Omental fat pad (tissue), 3 donors: ENCODE measurements at regions not wholly inside any gene's neighbourhood (a gene's known extent, or its start where the extent isn't known, plus 50 kb on each side); places are given as distances from the start of the nearest gene placed in this dataset.

Experiments
- ATAC-seq: fragments of 150-250 bp; one replicate; pipeline ENCODE4 v1.9.1; 2016; ENCODE audit warnings: mild to moderate bottlenecking, moderate library complexity; ENCODE audit not compliant: low FRiP score
- DNase-seq: peaks from one replicate; pipeline ENCODE4 v3.0.0-alpha.2; 2019; ENCODE audit warnings: low spot score
- TF ChIP-seq, protein P1 (sequence below), 3 donors: fragments of 450-650 bp; IDR thresholded peaks; one replicate each; pipeline ENCODE4 v1.5.1; 2016 to 2017; ENCODE audit warnings: antibody characterized with exemption in 3 of 3, mild to moderate bottlenecking in 3 of 3, moderate library complexity in 2 of 3

DNA sequence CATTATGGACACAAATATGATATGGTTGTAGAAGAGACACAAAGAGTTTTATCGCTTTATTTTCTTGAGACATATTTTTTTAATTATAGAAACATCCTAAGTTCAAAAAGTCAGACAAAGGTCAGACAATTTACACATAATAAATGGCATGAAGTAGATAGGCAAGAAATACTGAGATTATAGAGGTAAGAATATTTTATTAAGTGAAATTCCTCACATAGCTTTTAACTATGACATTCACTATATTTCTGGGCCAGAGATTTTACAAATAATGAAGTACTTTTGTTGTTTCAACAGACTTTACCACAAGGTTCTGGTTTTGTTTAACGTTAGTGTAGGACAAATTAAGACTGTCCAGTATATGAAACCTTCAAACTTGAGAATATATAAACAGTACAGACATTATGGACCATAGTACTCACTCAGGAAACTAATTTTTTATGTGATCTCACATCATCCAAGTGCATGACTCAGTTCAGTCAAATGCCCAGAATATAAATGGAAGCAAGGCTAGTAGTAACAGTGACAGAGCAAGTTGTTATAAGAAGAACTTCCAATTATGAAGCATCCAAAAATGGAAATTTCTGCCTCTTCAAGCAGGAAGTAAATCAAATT is 394.8 kb downstream of the KCNJ2 start:
- ATAC-seq (no peak), DNase-seq (no peak)
- TF ChIP-seq, protein P1, sequence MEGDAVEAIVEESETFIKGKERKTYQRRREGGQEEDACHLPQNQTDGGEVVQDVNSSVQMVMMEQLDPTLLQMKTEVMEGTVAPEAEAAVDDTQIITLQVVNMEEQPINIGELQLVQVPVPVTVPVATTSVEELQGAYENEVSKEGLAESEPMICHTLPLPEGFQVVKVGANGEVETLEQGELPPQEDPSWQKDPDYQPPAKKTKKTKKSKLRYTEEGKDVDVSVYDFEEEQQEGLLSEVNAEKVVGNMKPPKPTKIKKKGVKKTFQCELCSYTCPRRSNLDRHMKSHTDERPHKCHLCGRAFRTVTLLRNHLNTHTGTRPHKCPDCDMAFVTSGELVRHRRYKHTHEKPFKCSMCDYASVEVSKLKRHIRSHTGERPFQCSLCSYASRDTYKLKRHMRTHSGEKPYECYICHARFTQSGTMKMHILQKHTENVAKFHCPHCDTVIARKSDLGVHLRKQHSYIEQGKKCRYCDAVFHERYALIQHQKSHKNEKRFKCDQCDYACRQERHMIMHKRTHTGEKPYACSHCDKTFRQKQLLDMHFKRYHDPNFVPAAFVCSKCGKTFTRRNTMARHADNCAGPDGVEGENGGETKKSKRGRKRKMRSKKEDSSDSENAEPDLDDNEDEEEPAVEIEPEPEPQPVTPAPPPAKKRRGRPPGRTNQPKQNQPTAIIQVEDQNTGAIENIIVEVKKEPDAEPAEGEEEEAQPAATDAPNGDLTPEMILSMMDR (IDR thresholded peaks at IDR 0.05): no peak

DNA sequence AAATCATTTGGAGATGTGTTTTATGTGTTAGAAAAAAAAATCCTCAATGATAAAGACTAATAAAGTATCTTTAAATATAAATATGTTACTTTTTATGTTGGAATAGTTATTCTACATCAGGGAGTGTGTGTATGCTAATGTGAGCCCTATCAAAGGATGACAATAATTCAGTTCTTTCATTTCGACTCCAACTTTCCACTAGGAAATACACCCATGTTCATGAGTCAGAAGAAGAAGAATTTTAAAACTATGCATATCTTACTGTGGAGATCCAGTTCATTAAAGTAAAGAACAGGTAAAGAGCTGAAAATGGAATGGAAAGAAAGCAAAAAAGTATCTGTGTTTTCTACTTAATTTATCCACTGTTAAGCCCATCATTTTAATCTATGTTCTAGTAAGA is 399.8 kb downstream of the KCNJ2 start:
- DNase-seq (no peak), ATAC-seq (no peak)
- TF ChIP-seq, protein P1 (IDR thresholded peaks at IDR 0.05): no peak

DNA sequence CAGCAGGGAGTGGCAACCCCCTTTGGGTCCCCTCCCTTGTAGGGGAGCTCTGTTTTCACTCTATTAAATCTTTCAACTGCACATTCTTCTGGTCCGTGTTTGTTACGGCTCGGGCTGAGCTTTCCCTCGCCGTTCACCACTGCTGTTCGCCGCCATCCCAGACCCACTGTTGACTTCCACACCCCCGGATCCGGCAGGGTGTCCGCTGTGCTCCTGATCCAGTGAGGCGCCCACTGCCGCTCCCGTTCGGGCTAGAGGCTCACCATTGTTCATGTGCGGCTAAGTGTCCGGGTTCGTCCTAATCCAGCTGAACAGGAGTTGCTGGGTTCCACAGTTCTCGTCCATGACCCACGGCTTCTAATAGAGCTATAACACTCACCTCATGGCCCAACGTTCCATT is 408.1 kb downstream of the KCNJ2 start:
- ATAC-seq (no peak), DNase-seq (no peak)
- TF ChIP-seq, protein P1 (IDR thresholded peaks at IDR 0.05): no peak

DNA sequence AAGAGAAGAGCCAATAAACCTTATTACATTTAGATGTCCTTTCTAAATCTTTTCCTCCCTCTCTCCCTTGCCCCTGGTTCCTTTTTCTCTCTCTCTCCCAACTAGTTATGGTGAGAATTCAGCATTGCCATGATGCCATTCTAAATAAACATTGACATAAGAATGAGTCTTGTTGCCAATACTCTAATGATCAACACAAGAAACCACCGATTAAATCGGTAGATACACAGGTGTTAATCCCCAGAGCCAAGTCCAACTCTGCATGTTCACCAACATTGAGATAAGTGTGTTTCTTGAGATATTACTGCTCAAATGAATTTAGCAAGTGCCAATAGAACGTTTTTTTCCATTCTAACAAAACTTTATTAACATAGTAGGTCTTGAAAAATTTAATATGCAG is 412.1 kb downstream of the KCNJ2 start:
- TF ChIP-seq, protein P1 (IDR thresholded peaks at IDR 0.05): no peak
- DNase-seq (no peak), ATAC-seq (no peak)

DNA sequence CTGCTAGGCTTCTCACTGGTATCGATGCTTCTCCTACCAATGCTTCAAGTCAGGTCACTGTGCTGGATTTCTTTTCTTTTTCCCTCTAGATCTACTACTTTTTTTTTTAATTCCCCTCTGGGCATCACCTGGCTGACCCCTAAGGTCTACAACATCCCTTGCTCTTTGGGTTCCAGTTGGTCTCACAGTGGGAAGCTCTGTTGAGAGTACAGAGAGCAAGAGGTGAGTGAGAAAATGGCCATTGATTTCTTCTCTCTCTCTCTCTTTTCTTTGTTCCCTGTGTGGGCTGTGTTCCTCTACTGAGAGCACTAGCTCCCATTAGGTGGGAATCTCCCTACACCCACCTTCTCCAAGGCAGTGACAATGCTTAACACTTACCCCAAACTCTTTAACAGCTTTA is 413.4 kb downstream of the KCNJ2 start:
- TF ChIP-seq, protein P1 (IDR thresholded peaks at IDR 0.05): no peak
- no peak for DNase-seq
- ATAC-seq: no peak

DNA sequence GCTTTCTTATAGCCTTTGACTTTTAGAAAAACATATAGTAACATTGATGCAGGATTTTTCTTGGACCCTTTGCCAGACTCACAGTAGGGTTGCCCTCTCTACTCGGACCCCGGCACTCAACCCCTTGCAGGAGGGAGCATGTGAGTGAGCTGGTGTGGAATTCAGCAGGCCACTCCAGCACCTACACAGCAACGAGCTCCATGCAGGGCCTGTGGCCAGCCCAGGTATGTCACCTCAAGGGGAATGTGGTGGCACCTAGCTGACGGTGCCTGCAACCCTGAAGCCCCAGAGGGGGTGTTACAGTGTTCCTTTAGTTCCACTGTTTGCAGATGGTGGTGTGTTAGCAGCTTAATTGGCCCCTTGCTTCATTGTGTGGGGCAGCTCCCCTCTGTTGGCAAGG is 414.9 kb downstream of the KCNJ2 start:
- DNase-seq (no peak), ATAC-seq (no peak)
- TF ChIP-seq, protein P1 (IDR thresholded peaks at IDR 0.05): no peak

DNA sequence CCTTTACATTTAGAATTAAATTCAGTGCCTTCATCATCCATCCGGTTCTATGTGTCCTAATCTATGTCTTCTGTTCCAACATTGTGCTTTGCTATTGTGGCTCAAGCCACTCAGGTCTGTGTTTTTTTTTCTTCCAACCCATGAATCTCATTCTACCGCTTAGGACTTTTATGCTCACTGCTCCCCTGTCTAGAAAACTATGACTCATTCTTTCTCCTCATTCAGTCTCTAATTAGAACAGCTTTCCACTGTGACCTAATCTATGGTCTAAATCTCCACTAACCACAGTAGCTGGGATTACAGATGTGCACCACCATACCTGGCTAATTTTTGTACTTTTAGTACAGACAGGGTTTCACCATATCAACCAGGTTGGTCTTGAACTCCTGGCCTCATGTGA is 418.7 kb downstream of the KCNJ2 start:
- DNase-seq (no peak), ATAC-seq (no peak)
- TF ChIP-seq, protein P1 (IDR thresholded peaks at IDR 0.05): no peak
